ENCODE measurements at regions not wholly inside any gene's neighbourhood (a gene's known extent, or its start where the extent isn't known, plus 50 kb on each side); places are given as distances from the start of the nearest gene placed in this dataset.

DNA sequence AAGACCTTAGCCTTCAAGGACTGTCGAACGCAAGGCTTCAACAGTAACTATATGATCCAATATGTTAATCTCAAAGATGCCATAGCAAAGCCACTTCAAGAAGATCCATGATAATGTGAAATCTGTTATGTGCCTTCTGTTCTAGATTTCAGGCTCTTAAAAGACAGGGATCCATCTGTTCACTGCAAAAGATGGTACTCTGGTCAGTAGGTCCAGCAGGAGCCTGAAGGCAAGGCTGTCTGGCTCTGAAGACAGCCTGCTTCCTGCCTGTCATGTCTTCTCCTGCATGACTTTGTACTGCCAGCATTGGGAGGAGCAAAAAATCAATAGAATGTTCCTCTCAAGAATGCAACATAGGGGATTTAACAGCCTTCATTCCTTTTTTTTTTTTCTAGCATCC lies 270.8 kb upstream of the PARD3B start:
- RAD21 ChIA-PET (ENCODE audit: low non-redundant PET in 1 of 2, low total read pairs in 2 of 2, uncharacterized antibody in 2 of 2, unreplicated experiment in 2 of 2) = no interaction called here
- H3K36me3 ChIP-seq (ENCODE audit: control insufficient read depth in 1 of 2, insufficient read depth in 2 of 2, low read length in 2 of 2) = no peaks in the 10 kb centered on the region
- no peaks in the 10 kb centered on the region; the same call in 1 of the 2 replicates for H3K27me3 ChIP-seq (ENCODE audit: insufficient read depth, low read length)
- H3K4me1 ChIP-seq (ENCODE audit: control insufficient read depth in 1 of 2, insufficient read depth in 2 of 2, low read length in 2 of 2) = no peaks in the 10 kb centered on the region
- H3K4me2 ChIP-seq (ENCODE audit: low read length) = no peak overlapping the region
- TF ChIP-seq CEBPB (IDR thresholded peaks at IDR 0.05; ENCODE audit: low read depth) (no peak), SRF (IDR thresholded peaks at IDR 0.05; ENCODE audit: low read depth) (no peak), RAD21 (IDR thresholded peaks at IDR 0.05; ENCODE audit: low read depth) (no peak), ELF1 (IDR thresholded peaks at IDR 0.05; ENCODE audit: borderline replicate concordance, low read depth) (no peak), EZH2phosphoT487 (IDR thresholded peaks at IDR 0.05; ENCODE audit: borderline replicate concordance) (no peak), TCF7L2 (IDR thresholded peaks at IDR 0.05; ENCODE audit: borderline replicate concordance, extremely low read depth, insufficient read depth, insufficient read length) (no peak), YY1 (IDR thresholded peaks at IDR 0.05; ENCODE audit: extremely low read depth, insufficient replicate concordance, low read depth, low read length) (no peak), POLR2AphosphoS5 (IDR thresholded peaks at IDR 0.05; ENCODE audit: low read depth, low read length) (no peak), ATF3 (IDR thresholded peaks at IDR 0.05) (no peak), SIN3A (IDR thresholded peaks at IDR 0.05; ENCODE audit: low read depth) (no peak), EZH2 (IDR thresholded peaks at IDR 0.05) (no peak), ZNF274 (IDR thresholded peaks at IDR 0.05; ENCODE audit: low read depth, low read length) (no peak), JUND (IDR thresholded peaks at IDR 0.05) (no peak)
- H3K4me3 ChIP-seq (replicated peaks in 1 of 2; ENCODE audit: low read depth in 1 of 2, low read length in 2 of 2) = no peak overlapping the region
- no peak for ATAC-seq
- H3K9ac ChIP-seq (ENCODE audit: low read length) = no peak overlapping the region
- no peak overlapping the region for H3K27ac ChIP-seq (ENCODE audit: low read depth, low read length)
- no peaks in the 10 kb centered on the region for H3K79me2 ChIP-seq (ENCODE audit: insufficient read depth, low read length)
- CTCF ChIA-PET = no interaction called here
- no peaks in the 10 kb centered on the region for H3K9me3 ChIP-seq (ENCODE audit: control insufficient read depth in 1 of 2, insufficient read depth in 1 of 2, low read depth in 1 of 2, low read length in 2 of 2)
- intact Hi-C loops (cut with micrococcal nuclease) = no loop called here
- BruUV-seq (replicated peaks) = no TSS peak
- H2AFZ ChIP-seq (ENCODE audit: low read depth, low read length, poor library complexity, severe bottlenecking) = no peak overlapping the region
- H3K9me2 ChIP-seq (ENCODE audit: insufficient read depth) = no peaks in the 10 kb centered on the region
- no peaks in the 10 kb centered on the region for H4K20me1 ChIP-seq (ENCODE audit: insufficient read depth)
- no peak for DNase-seq (ENCODE audit: low read depth, low spot score)
- POLR2A ChIA-PET = no interaction called here

DNA sequence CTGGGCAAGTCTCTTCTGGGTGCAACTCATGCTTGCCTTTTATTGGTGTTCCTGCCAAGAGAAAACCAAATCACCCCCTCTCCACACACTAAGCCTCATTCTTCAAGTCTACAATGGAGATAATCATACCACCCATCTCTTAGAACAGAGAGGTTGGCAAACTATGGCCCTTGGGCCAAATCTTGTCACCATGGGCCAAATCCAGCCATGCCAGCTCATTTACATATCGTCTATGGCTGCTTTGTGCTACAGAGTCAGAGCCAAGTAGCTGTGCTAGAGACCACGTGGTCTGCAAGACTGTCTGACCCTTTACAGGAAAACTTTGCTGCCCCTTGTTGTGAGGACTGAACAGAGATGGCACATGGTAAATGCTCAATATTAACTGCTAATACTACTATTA lies 270.3 kb upstream of the PARD3B start:
- Histone ChIP-seq H4K20me1 (ENCODE audit: insufficient read depth) (no peaks in the 10 kb centered on the region), H3K27ac (ENCODE audit: low read depth, low read length) (no peak overlapping the region), H3K79me2 (ENCODE audit: insufficient read depth, low read length) (no peaks in the 10 kb centered on the region), H3K27me3 (ENCODE audit: insufficient read depth, low read length) (no peaks in the 10 kb centered on the region; the same call in 1 of the 2 replicates), H3K4me1 (ENCODE audit: control insufficient read depth in 1 of 2, insufficient read depth in 2 of 2, low read length in 2 of 2) (no peaks in the 10 kb centered on the region), H3K4me3 (replicated peaks in 1 of 2; ENCODE audit: low read depth in 1 of 2, low read length in 2 of 2) (no peak overlapping the region), H3K9me2 (ENCODE audit: insufficient read depth) (no peaks in the 10 kb centered on the region), H3K9ac (ENCODE audit: low read length) (no peak overlapping the region), H3K36me3 (ENCODE audit: control insufficient read depth in 1 of 2, insufficient read depth in 2 of 2, low read length in 2 of 2) (no peaks in the 10 kb centered on the region), H3K9me3 (ENCODE audit: control insufficient read depth in 1 of 2, insufficient read depth in 1 of 2, low read depth in 1 of 2, low read length in 2 of 2) (no peaks in the 10 kb centered on the region), H2AFZ (ENCODE audit: low read depth, low read length, poor library complexity, severe bottlenecking) (no peak overlapping the region), H3K4me2 (ENCODE audit: low read length) (no peak overlapping the region)
- no TSS peak for BruUV-seq (replicated peaks)
- ChIA-PET POLR2A (no interaction called here), RAD21 (ENCODE audit: low non-redundant PET in 1 of 2, low total read pairs in 2 of 2, uncharacterized antibody in 2 of 2, unreplicated experiment in 2 of 2) (no interaction called here), CTCF (no interaction called here)
- intact Hi-C loops (cut with micrococcal nuclease) = loop anchor here (5.0 kb wide), 1 partner anchor 423 kb away; no protein-coding TSS in a partner anchor
- DNase-seq (ENCODE audit: low read depth, low spot score) (no peak), ATAC-seq (no peak)
- no peak for TF ChIP-seq MAX (IDR thresholded peaks at IDR 0.05)
- no peak for TF ChIP-seq POLR2AphosphoS5 (IDR thresholded peaks at IDR 0.05; ENCODE audit: low read depth, low read length)
- no peak for TF ChIP-seq RAD21 (IDR thresholded peaks at IDR 0.05; ENCODE audit: low read depth)
- TF ChIP-seq SRF (IDR thresholded peaks at IDR 0.05; ENCODE audit: low read depth) = no peak
- TF ChIP-seq CBX3 (IDR thresholded peaks at IDR 0.05; ENCODE audit: low read depth) = no peak
- TF ChIP-seq CEBPB (IDR thresholded peaks at IDR 0.05; ENCODE audit: low read depth) = no peak
- no peak for TF ChIP-seq YY1 (IDR thresholded peaks at IDR 0.05; ENCODE audit: extremely low read depth, insufficient replicate concordance, low read depth, low read length)
- TF ChIP-seq TCF7L2 (IDR thresholded peaks at IDR 0.05; ENCODE audit: borderline replicate concordance, extremely low read depth, insufficient read depth, insufficient read length) = no peak
- TF ChIP-seq EGR1 (IDR thresholded peaks at IDR 0.05; ENCODE audit: low read depth) = no peak
- TF ChIP-seq, protein P1, sequence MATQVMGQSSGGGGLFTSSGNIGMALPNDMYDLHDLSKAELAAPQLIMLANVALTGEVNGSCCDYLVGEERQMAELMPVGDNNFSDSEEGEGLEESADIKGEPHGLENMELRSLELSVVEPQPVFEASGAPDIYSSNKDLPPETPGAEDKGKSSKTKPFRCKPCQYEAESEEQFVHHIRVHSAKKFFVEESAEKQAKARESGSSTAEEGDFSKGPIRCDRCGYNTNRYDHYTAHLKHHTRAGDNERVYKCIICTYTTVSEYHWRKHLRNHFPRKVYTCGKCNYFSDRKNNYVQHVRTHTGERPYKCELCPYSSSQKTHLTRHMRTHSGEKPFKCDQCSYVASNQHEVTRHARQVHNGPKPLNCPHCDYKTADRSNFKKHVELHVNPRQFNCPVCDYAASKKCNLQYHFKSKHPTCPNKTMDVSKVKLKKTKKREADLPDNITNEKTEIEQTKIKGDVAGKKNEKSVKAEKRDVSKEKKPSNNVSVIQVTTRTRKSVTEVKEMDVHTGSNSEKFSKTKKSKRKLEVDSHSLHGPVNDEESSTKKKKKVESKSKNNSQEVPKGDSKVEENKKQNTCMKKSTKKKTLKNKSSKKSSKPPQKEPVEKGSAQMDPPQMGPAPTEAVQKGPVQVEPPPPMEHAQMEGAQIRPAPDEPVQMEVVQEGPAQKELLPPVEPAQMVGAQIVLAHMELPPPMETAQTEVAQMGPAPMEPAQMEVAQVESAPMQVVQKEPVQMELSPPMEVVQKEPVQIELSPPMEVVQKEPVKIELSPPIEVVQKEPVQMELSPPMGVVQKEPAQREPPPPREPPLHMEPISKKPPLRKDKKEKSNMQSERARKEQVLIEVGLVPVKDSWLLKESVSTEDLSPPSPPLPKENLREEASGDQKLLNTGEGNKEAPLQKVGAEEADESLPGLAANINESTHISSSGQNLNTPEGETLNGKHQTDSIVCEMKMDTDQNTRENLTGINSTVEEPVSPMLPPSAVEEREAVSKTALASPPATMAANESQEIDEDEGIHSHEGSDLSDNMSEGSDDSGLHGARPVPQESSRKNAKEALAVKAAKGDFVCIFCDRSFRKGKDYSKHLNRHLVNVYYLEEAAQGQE (IDR thresholded peaks at IDR 0.05; ENCODE audit: low read depth) = no peak
